GM12875 (cell line): ENCODE measurements at regions not wholly inside any gene's neighbourhood (a gene's known extent, or its start where the extent isn't known, plus 50 kb on each side); places are given as distances from the start of the nearest gene placed in this dataset.

ENCODE experiments used
- H3K4me3 ChIP-seq: one replicate; pipeline ENCODE4 v1.5.1; 2011; ENCODE audit warnings: low read depth, low read length, control low read depth
- TF ChIP-seq, protein P1 (sequence below): IDR thresholded peaks from 2 replicates; pipeline ENCODE4 v1.5.1; 2011; ENCODE audit warnings: low read depth, mild to moderate bottlenecking, control low read depth, inconsistent platforms, low read length, moderate library complexity, borderline replicate concordance; ENCODE audit not compliant: insufficient read depth

GRCh38 chr3:166453478-166453877 lies 616.3 kb upstream of the BCHE start:
- H3K4me3 ChIP-seq = no peak overlapping the region
- TF ChIP-seq, protein P1, sequence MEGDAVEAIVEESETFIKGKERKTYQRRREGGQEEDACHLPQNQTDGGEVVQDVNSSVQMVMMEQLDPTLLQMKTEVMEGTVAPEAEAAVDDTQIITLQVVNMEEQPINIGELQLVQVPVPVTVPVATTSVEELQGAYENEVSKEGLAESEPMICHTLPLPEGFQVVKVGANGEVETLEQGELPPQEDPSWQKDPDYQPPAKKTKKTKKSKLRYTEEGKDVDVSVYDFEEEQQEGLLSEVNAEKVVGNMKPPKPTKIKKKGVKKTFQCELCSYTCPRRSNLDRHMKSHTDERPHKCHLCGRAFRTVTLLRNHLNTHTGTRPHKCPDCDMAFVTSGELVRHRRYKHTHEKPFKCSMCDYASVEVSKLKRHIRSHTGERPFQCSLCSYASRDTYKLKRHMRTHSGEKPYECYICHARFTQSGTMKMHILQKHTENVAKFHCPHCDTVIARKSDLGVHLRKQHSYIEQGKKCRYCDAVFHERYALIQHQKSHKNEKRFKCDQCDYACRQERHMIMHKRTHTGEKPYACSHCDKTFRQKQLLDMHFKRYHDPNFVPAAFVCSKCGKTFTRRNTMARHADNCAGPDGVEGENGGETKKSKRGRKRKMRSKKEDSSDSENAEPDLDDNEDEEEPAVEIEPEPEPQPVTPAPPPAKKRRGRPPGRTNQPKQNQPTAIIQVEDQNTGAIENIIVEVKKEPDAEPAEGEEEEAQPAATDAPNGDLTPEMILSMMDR = no peak

DNA sequence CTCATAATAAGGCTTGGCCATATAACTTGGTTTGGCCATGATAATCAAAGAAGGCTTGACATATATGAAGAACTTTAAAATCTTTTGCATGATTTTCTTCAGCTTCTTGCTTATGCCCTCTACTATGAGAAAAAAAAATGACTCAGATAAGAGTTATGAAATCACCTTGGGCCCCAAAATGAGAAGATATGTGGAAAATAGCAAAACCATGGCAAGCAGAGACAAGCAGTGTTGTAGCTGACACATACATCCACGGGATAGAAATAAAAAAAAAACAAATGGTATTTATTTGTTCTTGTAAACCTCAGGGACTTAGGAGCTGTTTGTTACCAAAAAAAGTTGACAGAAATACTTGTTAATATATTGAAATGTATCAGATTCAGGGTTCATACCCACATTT lies 614.8 kb upstream of the BCHE start:
- TF ChIP-seq, protein P1 = no peak
- H3K4me3 ChIP-seq = no peak overlapping the region

DNA sequence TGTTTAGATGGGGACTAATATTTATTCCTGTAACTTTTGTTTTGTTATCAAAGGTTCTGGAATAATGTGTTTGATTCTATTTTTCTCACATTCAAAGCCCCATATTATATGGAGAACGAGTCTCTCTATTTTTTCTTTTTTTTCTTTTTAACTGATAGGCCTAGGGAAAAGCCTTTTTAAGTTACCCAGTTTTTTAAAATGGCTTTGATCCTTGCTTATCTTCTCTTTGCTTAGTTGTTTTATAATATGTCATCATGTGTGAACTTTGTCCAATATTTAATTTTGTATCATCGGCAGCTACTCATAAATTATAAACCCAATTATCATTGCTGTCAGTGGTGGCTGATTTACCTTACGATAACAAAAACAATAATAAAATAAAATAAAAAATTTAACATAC lies 610.3 kb upstream of the BCHE start:
- TF ChIP-seq, protein P1 = no peak
- H3K4me3 ChIP-seq = no peak overlapping the region

- no peak overlapping the region for H3K4me3 ChIP-seq
- TF ChIP-seq, protein P1 = no peak
Measured at GRCh38 chr3:166446986-166447385, 609.8 kb upstream of the BCHE start.

DNA sequence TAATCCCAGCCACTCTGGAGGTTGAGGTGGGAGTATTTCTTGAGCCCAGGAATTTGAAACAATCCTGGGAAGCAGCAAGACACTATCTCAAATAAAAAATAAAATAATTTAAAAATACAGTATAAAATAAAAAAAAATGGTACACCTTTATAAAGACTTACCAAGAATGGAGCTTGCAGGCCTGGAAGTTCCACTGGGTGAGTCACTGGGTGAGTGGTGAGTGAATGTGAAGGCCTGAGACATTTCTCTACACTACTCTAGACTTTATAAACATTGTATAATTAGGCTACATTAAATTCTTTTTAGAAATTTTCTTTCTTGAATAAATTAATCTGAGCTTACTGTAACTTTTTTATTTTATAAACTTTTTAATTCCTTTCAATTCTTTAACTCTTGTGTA lies 609.1 kb upstream of the BCHE start:
- no peak overlapping the region for H3K4me3 ChIP-seq
- TF ChIP-seq, protein P1 = no peak

GRCh38 chr3:166445865-166446264 lies 608.6 kb upstream of the BCHE start:
- TF ChIP-seq, protein P1 = no peak
- H3K4me3 ChIP-seq = no peak overlapping the region

DNA sequence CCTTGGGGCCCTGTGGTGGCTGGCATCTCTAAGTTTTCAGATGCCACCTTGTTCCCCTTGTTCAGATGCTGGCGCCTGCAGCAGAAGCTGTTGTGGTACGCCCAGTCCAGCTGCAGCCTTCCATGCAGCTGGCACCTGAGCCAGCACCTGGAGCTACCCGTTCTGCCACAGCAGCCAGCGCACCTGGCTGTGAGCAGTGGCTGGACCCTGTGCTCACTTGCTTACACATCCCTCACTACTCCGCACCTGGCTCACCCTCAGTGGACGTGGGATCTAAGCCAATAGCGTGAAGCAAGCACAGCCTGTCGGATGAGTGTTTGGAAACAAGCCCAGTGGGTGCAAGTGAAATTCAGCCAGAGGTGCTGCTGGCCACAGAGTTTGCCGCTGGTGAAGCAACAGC lies 607.5 kb upstream of the BCHE start:
- H3K4me3 ChIP-seq = no peak overlapping the region
- TF ChIP-seq, protein P1 = no peak
